A549 (cell line): ENCODE measurements at regions not wholly inside any gene's neighbourhood (a gene's known extent, or its start where the extent isn't known, plus 50 kb on each side); places are given as distances from the start of the nearest gene placed in this dataset.

Experiments
- CTCF ChIP-seq: fragments of >200 bp; sonication (Bioruptor Twin); formaldehyde crosslinking; IDR thresholded peaks from 3 replicates; pipeline ENCODE4 v1.5.1; 2016
- EHMT2 ChIP-seq: fragments of 200-600 bp; sonication (generic); IDR thresholded peaks from 2 replicates; pipeline ENCODE4 v1.6.1; 2016; ENCODE audit warnings: antibody characterized with exemption, low read depth, mild to moderate bottlenecking, moderate library complexity
- ESRRA ChIP-seq: fragments of 150-350 bp; IDR thresholded peaks from 2 replicates; pipeline ENCODE4 v1.6.1; 2014; ENCODE audit warnings: mild to moderate bottlenecking, low read length, borderline replicate concordance
- POLR2A ChIP-seq: IDR thresholded peaks from 2 replicates; pipeline ENCODE4 v1.6.1; 2012; ENCODE audit warnings: mild to moderate bottlenecking, low read length
- RAD21 ChIP-seq, 2 experiments: fragments of >200 bp in 1 of 2; sonication (Bioruptor Twin) in 1 of 2; formaldehyde crosslinking in 1 of 2; IDR thresholded peaks in 1 of 2; conservative IDR thresholded peaks in 1 of 2; 2 replicates in 1 of 2; 3 replicates in 1 of 2; pipeline ENCODE4 v1.6.1; 2012 to 2018; ENCODE audit warnings: inconsistent platforms in 1 of 2
- RFX5 ChIP-seq: fragments of 450-650 bp; IDR thresholded peaks from 2 replicates; pipeline ENCODE4 v1.7.1; 2014; ENCODE audit warnings: antibody characterized with exemption, mild to moderate bottlenecking, moderate library complexity
- TF ChIP-seq, protein P1 (sequence below): IDR thresholded peaks from 2 replicates; pipeline ENCODE4 v1.6.1; 2012
- TF ChIP-seq, protein P2 (sequence below): fragments of 200-600 bp; sonication (generic); IDR thresholded peaks from 2 replicates; pipeline ENCODE4 v1.6.1; 2016; ENCODE audit warnings: antibody characterized with exemption, mild to moderate bottlenecking, moderate library complexity
- TF ChIP-seq, protein P3 (sequence below): fragments of 250-450 bp; sonication (Bioruptor Pico); IDR thresholded peaks from 2 replicates; pipeline ENCODE4 v1.5.0; 2021; ENCODE audit warnings: mild to moderate bottlenecking, moderate library complexity, borderline replicate concordance

DNA sequence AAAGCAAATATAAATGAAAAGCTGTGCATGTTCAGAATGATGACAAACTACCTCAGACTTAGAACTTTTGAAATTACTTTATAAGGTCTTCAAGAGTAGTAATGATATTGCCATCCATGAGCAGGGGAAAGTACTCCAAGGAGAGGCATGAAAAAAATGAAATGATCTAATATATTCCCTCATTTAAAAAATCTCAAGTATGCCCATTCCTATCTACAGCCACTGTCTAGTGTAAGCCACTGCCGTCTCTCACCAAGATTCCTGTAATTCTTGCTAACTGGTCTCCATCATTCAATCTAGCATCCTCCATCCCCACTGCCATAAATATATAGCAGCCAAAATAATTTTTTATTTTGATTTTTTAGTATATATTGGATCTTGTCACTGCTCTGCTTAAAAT lies 258.8 kb downstream of the PLOD2 start:
- no peak for TF ChIP-seq CTCF
- TF ChIP-seq, protein P1, sequence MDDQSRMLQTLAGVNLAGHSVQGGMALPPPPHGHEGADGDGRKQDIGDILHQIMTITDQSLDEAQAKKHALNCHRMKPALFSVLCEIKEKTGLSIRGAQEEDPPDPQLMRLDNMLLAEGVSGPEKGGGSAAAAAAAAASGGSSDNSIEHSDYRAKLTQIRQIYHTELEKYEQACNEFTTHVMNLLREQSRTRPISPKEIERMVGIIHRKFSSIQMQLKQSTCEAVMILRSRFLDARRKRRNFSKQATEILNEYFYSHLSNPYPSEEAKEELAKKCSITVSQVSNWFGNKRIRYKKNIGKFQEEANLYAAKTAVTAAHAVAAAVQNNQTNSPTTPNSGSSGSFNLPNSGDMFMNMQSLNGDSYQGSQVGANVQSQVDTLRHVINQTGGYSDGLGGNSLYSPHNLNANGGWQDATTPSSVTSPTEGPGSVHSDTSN: no peak
- no peak for TF ChIP-seq EHMT2
- no peak for TF ChIP-seq RFX5
- TF ChIP-seq, protein P2, sequence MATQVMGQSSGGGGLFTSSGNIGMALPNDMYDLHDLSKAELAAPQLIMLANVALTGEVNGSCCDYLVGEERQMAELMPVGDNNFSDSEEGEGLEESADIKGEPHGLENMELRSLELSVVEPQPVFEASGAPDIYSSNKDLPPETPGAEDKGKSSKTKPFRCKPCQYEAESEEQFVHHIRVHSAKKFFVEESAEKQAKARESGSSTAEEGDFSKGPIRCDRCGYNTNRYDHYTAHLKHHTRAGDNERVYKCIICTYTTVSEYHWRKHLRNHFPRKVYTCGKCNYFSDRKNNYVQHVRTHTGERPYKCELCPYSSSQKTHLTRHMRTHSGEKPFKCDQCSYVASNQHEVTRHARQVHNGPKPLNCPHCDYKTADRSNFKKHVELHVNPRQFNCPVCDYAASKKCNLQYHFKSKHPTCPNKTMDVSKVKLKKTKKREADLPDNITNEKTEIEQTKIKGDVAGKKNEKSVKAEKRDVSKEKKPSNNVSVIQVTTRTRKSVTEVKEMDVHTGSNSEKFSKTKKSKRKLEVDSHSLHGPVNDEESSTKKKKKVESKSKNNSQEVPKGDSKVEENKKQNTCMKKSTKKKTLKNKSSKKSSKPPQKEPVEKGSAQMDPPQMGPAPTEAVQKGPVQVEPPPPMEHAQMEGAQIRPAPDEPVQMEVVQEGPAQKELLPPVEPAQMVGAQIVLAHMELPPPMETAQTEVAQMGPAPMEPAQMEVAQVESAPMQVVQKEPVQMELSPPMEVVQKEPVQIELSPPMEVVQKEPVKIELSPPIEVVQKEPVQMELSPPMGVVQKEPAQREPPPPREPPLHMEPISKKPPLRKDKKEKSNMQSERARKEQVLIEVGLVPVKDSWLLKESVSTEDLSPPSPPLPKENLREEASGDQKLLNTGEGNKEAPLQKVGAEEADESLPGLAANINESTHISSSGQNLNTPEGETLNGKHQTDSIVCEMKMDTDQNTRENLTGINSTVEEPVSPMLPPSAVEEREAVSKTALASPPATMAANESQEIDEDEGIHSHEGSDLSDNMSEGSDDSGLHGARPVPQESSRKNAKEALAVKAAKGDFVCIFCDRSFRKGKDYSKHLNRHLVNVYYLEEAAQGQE: no peak
- no peak for TF ChIP-seq POLR2A
- no peak for TF ChIP-seq ESRRA
- TF ChIP-seq RAD21 (conservative IDR thresholded peaks at IDR 0.05 in 1 of 2, IDR thresholded peaks at IDR 0.05 in 1 of 2): no peak
- TF ChIP-seq, protein P3, sequence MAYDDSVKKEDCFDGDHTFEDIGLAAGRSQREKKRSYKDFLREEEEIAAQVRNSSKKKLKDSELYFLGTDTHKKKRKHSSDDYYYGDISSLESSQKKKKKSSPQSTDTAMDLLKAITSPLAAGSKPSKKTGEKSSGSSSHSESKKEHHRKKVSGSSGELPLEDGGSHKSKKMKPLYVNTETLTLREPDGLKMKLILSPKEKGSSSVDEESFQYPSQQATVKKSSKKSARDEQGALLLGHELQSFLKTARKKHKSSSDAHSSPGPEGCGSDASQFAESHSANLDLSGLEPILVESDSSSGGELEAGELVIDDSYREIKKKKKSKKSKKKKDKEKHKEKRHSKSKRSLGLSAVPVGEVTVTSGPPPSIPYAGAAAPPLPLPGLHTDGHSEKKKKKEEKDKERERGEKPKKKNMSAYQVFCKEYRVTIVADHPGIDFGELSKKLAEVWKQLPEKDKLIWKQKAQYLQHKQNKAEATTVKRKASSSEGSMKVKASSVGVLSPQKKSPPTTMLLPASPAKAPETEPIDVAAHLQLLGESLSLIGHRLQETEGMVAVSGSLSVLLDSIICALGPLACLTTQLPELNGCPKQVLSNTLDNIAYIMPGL (CRISPR knock-in tag): no peak
